ENCODE measurements at regions not wholly inside any gene's neighbourhood (a gene's known extent, or its start where the extent isn't known, plus 50 kb on each side); places are given as distances from the start of the nearest gene placed in this dataset.
A peak's percentile ranks its signal among the peaks of the same experiment; 100 is the strongest.

DNA sequence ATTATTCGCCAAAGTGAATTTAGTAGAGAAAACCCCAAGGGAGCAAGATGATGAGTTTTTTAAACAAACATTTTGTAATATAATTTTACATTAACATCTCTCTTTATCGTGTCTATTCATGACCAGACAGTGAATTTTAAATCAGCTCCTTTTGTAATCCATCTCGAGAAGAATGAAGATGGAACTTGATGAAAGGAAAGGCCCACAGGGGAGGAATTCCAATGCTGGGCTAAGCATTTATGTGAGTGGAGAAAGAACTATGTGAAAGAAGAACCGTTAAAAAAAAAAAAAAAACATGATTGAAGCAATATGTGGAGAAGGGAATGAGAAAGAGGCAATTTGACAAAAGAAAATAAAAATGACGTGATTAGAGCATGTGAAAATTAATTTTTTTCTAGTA lies 170.6 kb downstream of the KCTD12 start:
- DNase-seq (ENCODE audit: low read depth in 2 of 3, low spot score in 2 of 3): no peak

DNA sequence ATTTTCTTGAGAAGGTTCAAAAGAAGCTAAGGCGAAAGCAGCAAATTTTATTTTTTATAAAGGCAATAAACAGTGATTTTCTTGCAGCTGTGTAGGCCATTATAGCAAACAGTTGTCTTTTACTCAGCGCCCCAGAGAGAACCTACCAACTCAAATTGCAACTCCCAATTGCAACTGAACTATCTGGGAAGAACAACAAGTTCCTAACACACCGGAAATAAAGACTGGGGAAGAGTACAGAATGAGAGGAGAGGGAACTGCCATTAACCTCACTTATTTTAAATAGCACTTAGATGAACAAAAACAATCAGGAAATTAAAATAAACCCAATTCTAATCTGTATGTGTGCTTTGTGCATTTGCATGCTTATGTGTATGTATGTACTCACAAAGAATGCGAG lies 171.1 kb downstream of the KCTD12 start:
- DNase-seq (ENCODE audit: low read depth in 2 of 3, low spot score in 2 of 3): no peak

DNA sequence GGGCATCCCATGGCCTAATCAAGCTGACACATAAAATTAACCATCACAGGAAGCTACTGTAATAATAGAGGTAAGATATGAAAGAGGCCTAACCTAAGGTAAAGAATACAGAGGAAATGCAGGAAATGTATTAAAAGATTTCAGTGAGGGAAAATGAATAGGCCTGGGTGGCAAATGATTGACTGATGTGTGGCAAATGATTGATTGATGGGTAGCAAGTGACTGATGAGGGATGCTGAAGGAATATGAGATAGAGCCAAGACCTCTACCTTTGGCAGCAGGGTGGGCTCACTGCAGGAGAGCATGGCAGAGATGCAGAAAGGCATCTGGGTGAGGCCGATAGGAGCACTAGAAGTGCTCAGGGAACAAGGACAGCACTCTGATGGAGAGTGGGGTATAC lies 172.9 kb downstream of the KCTD12 start:
- no peak for DNase-seq (ENCODE audit: low read depth in 2 of 3, low spot score in 2 of 3)

DNA sequence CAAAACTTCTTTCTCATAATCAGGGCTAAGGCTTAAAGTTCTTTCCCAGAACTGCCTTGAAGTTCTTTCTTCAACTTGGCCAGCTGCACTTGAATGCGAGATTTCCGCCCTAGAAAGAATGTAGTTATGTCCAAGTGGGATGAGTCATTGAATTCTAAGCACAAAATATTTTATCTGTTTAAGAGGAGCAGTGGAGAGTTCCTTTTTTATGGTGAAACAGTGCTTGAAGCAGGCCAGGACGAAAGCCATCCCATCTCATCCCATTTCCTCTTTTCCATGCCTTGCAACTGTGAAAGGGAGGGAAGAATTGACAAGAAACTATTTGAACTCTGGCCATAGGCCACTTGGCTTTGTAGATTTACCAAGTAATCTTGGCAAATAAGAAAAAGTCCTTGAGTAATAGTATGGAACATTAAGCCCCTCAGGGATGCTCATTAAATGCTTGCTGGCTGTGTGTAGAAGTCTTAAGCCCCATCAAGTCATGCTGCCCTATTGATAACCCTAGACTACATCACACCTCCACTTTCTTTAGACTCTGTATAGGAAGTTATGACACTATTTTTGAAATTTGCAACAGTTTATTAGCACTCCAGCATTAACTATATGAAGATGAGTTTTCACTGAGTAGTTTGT lies 174.5 kb downstream of the KCTD12 start:
- no peak for DNase-seq (ENCODE audit: low read depth in 2 of 3, low spot score in 2 of 3)

DNA sequence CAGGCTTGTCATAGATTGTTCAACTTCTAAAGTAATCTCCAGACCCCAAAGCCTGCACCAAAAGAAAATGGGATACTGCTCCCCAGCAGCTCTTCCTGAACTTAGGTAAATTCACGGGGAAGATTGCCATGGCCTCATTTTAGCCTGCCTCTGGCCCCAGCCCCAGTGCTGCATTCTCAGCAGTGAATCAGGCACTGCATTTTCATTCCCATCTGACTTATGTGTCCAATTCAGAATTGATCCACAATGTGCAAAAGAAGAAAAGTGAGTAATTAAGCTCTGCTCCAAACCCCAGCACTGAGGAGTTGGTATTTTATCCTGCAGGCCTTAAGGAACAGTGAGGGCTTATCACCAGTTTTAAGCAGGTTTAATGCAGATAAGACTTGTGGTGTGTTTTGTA lies 176.4 kb downstream of the KCTD12 start:
- DNase-seq (ENCODE audit: low read depth in 2 of 3, low spot score in 2 of 3): no peak

DNA sequence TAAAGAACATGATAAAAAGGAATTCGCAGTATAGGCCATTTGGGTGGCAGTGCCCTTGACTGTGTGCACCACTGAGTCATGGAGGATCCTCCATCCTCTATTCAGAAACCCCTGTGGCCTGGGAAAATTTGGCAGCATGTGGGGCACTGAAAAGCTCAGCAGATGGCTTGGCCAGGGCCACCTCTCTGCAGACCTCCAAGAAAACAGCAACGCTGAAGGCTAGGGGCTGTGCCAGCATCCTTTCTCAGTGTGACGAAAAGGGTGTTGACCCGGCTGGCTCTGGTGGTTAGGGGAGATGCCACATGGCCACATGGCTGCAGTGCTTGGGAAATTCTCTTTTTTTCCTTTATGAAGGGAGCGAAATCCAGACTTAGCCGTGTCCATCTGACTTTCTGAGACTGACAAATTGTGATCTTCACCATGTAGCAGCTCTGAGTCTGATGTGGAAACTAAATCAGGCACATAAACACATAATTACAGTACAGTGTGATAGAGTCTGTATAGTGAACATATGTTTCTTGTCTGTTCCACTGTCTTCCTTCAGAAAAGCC lies 178.0 kb downstream of the KCTD12 start:
- no peak for DNase-seq (ENCODE audit: low read depth in 2 of 3, low spot score in 2 of 3)

DNA sequence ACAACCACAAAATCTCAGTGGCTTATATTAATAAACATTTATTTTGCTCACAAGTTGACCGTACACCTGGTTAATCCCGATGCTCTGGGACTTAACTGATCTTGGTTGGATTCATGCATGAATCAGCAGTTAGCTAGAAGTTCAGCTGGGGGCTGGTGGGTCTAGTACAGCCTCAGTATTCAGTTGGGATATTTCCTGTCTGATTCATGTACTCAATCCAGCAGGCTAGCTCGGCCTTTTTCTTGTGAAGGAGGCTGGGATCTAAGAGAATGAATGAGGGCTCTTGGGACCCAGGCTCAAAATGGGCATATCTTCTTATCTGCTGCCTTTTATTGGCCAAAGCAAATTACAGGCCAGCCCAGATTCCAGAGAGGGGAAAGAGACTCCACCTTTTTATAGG lies 178.8 kb downstream of the KCTD12 start:
- DNase-seq (ENCODE audit: low read depth in 2 of 3, low spot score in 2 of 3): no peak

DNA sequence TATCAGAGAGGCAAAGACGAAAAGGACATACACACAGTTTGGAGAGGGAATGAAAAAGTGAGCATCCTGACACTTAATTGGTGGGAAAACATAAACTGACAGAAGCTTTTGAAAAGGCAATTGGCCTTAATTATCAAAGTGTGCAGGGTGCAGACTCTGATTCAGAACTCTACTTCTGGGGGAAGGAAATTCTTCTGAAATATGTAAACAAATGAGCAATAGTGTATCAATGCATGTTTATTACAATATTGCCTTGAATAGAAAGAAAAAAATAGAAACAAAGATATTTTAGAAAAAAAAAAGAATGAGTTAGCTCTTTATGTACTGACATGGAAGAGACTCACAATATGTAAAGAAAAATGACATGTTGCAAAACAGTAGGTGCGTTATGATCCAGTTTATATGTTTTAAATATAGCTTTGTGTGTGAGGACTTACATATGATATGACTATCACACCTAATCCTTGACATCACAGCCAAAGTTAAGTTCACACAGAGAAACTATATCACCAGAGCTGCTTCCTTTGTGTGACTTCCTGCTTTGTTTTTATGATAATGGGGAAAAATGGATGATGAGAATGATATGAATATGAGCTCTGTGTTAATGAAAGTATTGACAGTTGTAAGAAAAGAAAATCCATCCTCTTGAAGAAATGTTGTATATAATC lies 182.4 kb downstream of the KCTD12 start:
- no peak for DNase-seq (ENCODE audit: low read depth in 2 of 3, low spot score in 2 of 3)

DNA sequence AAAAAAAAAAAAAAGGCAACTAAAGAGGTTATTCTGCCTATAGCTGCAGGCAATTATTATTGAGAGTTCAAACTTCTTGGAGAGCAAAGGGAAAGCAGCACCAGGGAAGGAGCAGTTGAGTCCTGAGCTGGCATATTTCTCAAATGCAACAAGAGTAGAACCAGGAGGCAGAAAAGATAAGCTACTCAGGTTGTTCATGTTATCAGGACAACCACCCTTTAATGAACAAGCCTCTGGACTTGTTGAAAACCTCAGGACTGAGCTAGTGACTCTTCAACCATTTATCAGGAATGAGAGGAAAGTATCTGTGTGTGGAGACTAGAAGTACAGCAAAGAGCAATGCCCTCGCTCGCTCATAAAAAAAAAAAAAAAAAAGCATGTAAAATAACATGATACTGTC lies 183.0 kb downstream of the KCTD12 start:
- DNase-seq (ENCODE audit: low read depth in 2 of 3, low spot score in 2 of 3): no peak

DNA sequence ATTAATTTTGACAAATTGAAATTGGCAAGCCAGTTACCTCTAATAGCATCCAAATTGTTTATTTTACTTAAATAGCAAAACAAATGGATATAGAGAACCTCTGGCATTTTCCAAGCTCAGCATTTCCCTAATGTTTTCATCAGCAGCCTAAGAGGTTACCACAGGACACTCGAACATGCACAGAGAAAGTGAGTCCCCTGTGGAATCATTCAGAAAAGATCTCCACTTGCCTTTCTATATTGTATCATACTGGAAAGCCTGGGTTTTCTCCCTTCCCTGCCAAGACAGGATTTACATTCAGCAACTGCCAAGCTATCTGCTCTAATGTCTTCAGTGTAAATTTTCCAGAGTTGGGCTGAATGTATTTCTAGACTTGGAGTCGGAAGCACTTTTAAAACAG lies 188.9 kb downstream of the KCTD12 start:
- no peak for DNase-seq (ENCODE audit: low read depth in 2 of 3, low spot score in 2 of 3)

DNA sequence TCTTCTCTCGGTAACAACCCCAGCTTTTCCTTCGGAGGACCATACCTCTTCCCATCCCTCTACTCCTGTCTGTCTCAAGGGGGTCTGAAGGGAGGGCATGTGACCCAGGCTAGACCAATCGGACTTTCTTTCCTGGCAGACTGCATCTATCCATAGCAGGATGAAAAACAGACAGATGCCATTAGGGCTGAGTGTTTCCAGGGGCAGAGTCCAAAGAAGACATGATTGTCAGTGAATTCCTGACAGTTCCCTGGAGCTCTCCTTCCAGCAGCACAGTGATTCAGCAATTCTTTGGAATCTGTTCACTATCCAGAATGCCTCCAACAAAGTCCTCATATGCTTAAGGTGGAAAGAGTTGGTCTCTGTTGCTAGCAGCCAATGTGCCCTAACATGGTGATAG lies 189.8 kb downstream of the KCTD12 start:
- DNase-seq (ENCODE audit: low read depth in 2 of 3, low spot score in 2 of 3): no peak

DNA sequence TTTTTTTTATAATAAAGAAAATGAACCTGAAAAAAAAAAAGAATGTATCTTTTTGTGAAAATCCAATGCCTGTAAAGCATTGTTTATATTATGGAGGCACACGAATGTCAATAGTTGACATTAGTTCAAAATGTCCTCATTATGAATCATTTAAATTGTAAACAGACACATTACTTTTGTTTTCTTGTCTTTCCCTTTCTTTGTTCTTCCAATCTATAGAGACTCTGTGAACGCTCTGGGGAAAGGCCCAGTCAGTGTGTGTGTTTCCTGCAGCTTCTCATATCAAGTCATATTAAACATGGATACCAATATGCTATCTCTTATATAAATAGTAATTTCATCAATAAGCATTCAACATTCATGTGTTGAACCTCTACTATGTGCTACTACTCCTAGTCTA lies 193.1 kb downstream of the KCTD12 start:
- no peak for DNase-seq (ENCODE audit: low read depth in 2 of 3, low spot score in 2 of 3)

DNA sequence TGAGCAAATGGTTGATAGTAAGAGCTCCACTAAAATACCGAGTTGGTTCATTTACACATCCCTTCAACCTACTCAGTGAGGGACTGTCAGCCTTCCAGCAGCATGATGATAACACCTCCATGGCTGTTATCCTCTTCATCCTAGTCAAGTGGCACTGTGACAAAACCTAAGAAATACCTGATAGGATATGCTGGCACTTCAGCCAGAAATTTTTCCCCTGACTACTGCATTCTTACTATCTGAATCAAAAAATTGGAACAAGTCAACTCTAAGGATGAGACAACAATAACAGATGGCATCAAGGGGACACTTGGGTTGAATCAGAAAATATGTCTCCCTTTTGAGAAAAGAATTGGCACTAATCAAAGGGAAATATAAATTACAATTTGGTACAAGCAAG lies 193.9 kb downstream of the KCTD12 start:
- DNase-seq (ENCODE audit: low read depth in 2 of 3, low spot score in 2 of 3): no peak

DNA sequence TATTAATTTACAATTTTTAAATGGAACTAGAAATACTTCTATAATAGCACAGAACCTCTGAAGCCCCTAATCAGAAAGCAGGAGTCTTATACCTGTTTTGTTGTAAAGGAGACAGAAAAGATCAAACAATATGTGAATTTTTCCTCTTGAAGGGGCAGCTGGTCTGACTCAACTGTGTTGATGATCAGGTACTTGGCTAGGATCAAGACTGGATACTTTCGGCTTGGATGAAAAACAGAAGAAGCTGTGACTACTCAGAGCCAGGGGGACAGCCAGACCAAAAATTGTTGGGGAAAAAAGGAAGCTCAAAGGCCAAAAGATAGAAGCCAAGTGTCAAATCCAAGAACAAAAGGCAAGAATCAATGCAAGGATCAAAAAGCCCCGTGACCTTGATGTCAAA lies 195.6 kb downstream of the KCTD12 start:
- DNase-seq (ENCODE audit: low read depth in 2 of 3, low spot score in 2 of 3): no peak

DNA sequence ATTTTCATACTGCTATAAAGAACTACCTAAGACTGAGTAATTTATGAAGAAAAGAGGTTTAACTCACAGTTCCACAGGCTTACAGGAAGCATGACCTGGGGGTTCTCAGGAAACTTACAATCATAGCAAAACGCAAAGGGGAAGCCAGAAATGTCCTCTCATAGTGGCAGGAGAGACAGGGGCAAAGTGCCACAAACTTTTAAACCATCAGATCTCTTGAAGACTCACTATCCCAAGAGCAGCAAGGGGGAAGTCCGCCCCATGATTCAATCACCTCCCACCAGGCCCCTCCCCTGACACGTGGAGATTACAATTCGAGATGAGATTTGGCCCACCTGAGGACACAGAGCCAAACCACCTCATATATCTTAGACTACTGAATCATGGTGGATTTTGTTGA lies 198.7 kb downstream of the KCTD12 start:
- DNase-seq (ENCODE audit: low read depth in 2 of 3, low spot score in 2 of 3): peak in 2 of 3 donors; percentile 9 to 56

DNA sequence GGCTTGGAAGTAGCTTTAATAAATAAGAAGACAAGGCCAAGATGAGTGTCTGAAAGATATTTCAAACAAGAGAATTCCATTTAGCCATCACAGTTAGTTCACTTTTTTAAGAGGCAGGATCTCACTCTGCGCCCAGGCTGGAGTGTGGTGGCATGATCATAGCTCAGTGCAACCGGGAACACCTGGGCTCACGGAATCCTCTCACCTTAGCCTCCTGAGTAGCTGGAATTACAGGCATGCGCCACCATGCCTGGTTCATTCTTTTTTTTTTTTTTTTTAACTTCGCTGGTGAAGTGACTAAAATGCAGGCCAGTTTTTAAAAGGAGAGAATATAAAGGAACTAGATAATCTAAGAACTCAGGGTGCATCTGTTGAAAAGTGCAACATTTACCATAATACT lies 200.3 kb downstream of the KCTD12 start:
- no peak for DNase-seq (ENCODE audit: low read depth in 2 of 3, low spot score in 2 of 3)

DNA sequence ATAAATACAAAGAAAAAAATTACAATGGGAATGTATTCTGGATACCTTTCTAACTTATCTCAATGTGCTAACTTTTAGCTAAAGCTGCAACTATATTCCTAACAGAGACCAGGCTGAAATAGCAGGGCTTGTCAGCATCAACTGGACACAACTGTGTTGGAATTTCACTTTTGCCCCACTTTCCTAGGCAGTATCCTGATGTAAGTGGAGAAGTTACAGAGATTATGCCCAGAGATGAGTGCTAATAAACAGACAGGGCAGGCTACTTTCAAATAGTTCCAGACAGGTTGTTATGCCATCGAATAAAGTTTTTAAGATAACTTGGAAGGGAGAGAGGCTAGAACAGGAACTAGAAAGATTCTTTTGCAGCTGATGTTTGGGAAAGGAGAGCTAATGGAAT lies 201.9 kb downstream of the KCTD12 start:
- DNase-seq (ENCODE audit: low read depth in 2 of 3, low spot score in 2 of 3): no peak

DNA sequence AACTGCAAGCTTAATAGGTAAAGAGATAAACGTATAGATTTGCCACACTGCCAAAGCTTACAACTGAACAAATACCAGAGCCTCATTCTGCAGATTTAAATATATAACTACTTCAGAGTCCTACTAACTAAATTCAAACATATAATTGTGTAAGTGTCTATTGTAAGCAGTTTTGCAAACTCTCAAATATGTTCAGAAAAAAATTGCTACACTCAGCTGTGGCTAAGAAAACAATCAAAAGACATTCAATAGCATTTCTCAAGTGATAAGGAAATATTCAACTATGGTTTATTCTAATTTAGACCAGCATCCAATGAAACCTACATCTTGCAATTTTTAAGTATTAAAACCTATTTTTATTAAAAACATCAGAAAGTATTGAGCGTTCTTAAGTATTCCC lies 202.4 kb downstream of the KCTD12 start:
- no peak for DNase-seq (ENCODE audit: low read depth in 2 of 3, low spot score in 2 of 3)

DNA sequence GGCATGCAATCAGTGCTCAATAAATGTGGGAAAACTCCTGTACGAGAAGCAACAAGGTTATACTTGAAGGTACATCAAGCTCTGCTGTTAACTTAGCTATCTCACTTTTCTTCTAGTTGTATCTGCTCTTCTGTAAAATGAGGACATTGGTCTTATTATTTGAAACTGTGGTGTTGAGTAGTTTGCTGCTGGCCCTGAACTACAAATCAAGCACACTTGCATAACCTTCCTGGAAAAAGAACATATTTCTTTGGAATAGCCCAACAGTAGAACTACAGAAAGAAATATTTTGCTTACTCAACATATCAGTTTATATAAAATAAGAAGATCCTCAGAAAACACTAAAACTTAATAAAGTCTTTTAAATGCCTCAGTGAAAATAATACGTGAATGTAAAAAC lies 203.0 kb downstream of the KCTD12 start:
- no peak for DNase-seq (ENCODE audit: low read depth in 2 of 3, low spot score in 2 of 3)

DNA sequence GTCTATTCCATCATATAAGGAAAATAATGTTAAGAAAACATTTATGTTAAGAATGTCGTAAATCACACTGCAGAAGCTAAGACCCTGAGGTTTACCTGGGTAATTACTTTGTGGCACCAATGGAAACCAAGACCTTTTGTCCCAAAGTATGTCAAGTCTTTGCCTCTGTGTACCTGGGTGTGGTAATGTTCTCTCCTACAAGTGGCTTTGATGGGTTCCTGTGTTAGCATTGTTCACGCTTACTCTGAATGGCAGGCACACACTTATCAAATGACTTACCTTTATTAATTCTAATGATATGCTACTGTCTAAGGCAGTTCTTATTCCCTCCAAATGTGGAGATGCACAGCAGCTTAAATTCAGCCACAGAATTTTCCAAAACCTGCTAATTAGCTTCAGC lies 206.1 kb downstream of the KCTD12 start:
- no peak for DNase-seq (ENCODE audit: low read depth in 2 of 3, low spot score in 2 of 3)

DNA sequence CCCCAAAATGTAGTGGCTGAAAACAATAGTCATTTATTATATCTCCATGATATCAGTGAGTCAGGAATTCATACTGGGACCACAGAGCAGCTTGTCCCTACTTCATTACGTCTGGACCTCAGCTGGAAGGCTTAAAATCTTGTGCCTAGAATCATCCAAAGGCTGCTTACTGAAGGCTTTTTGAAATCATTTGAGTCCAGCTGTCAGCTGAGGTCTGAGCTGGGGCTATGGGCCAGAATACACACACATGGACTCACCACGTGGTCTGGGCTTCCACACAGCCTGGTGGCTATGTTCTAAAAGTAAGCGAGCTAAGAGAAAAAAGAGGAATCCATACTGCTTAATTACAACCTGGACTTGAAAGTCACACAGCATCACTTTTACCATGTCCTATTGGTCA lies 209.2 kb downstream of the KCTD12 start:
- no peak for DNase-seq (ENCODE audit: low read depth in 2 of 3, low spot score in 2 of 3)

DNA sequence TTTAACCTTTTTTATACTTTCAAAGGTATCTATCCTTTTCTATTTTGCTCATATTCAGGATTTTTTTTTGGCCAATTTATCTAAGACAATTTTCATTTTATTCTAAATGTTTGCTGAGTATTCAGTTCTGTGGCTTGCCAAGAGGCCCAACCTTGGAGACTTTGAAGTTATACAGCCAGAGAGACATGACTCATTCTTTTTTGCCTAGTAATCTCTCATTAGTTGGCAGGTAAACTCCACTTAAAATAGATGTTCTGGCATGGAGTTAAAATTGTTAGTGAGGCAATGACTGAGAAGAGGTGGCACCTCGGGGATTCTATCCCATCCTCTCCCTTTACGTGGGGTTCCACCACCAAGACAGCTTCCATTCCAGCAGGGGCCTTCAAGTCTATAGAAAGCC lies 213.8 kb downstream of the KCTD12 start:
- no peak for DNase-seq (ENCODE audit: low read depth in 2 of 3, low spot score in 2 of 3)

DNA sequence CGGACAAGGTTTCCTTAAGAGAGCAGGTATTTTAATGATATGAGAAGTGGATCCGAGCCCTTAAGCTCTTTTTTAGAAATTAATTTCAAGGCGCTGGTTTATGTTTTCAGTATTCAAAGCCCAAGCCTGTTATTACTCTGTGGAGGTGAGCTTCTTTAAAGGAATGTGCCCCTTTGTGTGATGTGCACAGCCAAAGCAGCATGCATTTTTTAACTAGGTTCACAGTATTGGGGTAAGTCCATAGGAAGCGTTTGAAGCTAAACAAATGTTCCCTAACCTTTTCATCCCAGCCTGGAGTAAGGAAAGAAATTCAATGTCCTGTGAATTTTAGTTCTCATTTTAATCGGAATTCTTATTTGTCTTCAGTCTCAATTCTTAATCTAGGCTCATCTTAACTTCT lies 217.5 kb downstream of the KCTD12 start:
- DNase-seq (ENCODE audit: low read depth in 2 of 3, low spot score in 2 of 3): no peak

Measured in hematopoietic multipotent progenitor cell (in vitro differentiated cells).